ENCODE measurements at regions not wholly inside any gene's neighbourhood (a gene's known extent, or its start where the extent isn't known, plus 50 kb on each side); places are given as distances from the start of the nearest gene placed in this dataset.

- Histone ChIP-seq H2BK20ac (ENCODE audit: low read depth, low read length, poor library complexity, severe bottlenecking) (no peak overlapping the region), H3K27me3 (ENCODE audit: insufficient read depth, low read length) (no peaks in the 10 kb centered on the region), H2AK5ac (ENCODE audit: insufficient read length, low read length) (no peak overlapping the region), H3K4me2 (ENCODE audit: insufficient read depth, insufficient read length, low read length) (no peak overlapping the region), H3K27ac (ENCODE audit: insufficient read length, low read depth, low read length) (no peak overlapping the region), H4K91ac (ENCODE audit: insufficient read length, low read depth, low read length) (no peak overlapping the region), H4K8ac (replicated peaks; ENCODE audit: insufficient read length, low read depth, low read length) (no peak overlapping the region), H3K79me2 (ENCODE audit: insufficient read depth, low read length) (no peaks in the 10 kb centered on the region), H3K79me1 (ENCODE audit: insufficient read depth, low read depth, low read length, poor library complexity, severe bottlenecking) (no peaks in the 10 kb centered on the region), H3K4me1 (ENCODE audit: insufficient read depth, low read length) (no peaks in the 10 kb centered on the region), H3K9ac (ENCODE audit: extremely low read depth, insufficient read length, low read length) (no peak overlapping the region), H3K23me2 (ENCODE audit: insufficient read length, low read depth, low read length, poor library complexity, severe bottlenecking) (no peaks in the 10 kb centered on the region), H4K5ac (ENCODE audit: insufficient read length, low read depth, low read length) (no peak overlapping the region), H3K9me3 (ENCODE audit: control insufficient read depth, low read depth, low read length) (no peaks in the 10 kb centered on the region), H2AFZ (ENCODE audit: low read length) (no peak overlapping the region), H3K18ac (ENCODE audit: insufficient read length, low read depth, low read length) (no peak overlapping the region), H2BK15ac (ENCODE audit: low read depth, low read length) (no peak overlapping the region), H3K14ac (ENCODE audit: insufficient read depth, low read length) (no peak overlapping the region), H4K20me1 (ENCODE audit: control insufficient read depth, insufficient read depth, insufficient read length) (no peaks in the 10 kb centered on the region), H2BK120ac (ENCODE audit: low read depth, low read length, poor library complexity, severe bottlenecking) (no peak overlapping the region), H3K4ac (ENCODE audit: low read depth, low read length) (no peak overlapping the region), H3K23ac (ENCODE audit: insufficient read length, low read depth, low read length) (no peak overlapping the region), H2BK5ac (ENCODE audit: insufficient read length, low read length) (no peak overlapping the region), H3K56ac (ENCODE audit: insufficient read length, low read depth, low read length) (no peak overlapping the region), H2BK12ac (ENCODE audit: insufficient read length, low read depth, low read length) (no peak overlapping the region), H3T11ph (ENCODE audit: low read length) (no peak overlapping the region)
- Mint-ChIP-seq H3K4me3 (no peak overlapping the region), H3K9me3 (no peaks in the 10 kb centered on the region), H3K27me3 (ENCODE audit: low read depth) (no peaks in the 10 kb centered on the region; the same call in 1 of the 2 replicates), H3K4me1 (peaks cover 10% of the 10 kb centered on the region in 2 experiments; a peak in 3 of 4 replicates), H3K36me3 (ENCODE audit: insufficient read depth in 1 of 3, low read depth in 3 of 3) (no peaks in the 10 kb centered on the region), H3K27ac (no peak overlapping the region)
- WGBS (ENCODE audit: extremely low coverage, insufficient read length, low lambda C conversion rate) = no CpG with 5 or more reads among the region's 1 CpG
- no peak for TF ChIP-seq CTCF (conservative IDR thresholded peaks at IDR 0.05)
- no peak for DNase-seq
Observed at GRCh38 chr13:70736622-70737317, 628.5 kb upstream of the KLHL1 start.
